ENCODE measurements at regions not wholly inside any gene's neighbourhood (a gene's known extent, or its start where the extent isn't known, plus 50 kb on each side); places are given as distances from the start of the nearest gene placed in this dataset.
"Not testable (repeated sequence)": the region's sequence is repeated elsewhere in the genome, so short reads cannot be mapped to it uniquely, and the experiment has no call there.

DNA sequence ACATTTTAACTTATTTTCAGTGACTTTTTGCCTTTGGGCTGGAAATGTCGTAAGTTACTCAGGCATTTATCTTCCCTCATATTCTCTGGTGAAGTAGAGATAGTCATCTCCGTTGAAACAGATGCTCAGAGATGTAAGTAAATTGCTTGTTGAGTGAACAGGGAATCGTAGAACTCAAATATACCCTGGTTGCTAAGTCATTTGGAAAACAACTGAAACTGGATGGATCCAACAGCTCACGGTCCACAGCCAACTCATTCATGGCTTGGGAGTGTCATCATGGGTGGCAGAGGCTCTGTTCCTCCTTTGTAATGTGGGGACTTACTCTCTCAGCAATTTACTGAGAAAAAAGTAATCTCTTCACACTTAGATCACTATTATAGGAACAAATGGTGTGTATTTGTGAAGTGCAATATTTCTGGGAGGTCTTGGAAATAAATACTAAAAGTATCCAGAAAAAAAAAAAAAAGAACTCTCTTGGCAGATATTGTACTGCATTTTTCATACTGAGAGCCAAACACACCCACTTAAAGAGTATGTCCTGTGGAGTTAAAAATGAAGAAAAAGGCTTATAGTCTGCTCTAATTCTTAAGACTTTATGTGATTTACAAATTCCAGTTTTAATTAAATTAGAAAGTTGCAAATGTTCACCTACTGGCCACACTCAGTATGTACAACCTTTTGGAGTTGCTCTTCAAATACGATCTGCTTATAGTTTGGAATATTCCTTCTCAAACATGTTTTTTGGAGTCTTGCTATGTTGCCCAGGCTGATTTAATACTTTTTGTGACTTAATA is 107.4 kb downstream of the LEPR start:
- DNase-seq (ENCODE audit: low read depth): no peak

DNA sequence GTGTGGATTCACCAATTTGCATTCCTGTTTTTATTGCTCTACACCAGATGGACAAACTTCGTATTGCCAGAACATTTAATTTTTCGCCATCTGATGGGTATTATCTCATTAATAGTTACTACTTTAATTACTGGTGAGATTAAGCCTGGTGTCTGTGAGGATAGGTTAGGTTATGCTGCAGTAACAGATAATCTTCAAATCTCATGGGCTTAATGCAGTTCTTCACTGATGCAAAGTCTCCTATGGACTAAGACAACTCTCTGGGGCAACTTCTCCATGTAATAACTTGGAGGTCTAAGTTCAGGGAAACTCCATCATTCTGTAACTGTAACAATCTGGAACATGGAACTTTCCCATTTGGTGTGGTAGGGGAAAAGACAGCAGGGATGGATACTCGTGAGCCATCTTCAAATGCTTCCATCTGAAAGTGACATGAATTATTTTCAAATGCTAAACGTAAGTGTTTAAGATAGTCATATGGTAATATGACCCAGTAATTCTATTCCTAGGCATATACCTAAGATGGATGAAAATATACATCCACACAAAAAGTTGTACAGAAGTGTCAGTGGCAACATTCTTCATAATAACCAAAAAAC is 111.6 kb downstream of the LEPR start:
- DNase-seq (ENCODE audit: low read depth): no peak

DNA sequence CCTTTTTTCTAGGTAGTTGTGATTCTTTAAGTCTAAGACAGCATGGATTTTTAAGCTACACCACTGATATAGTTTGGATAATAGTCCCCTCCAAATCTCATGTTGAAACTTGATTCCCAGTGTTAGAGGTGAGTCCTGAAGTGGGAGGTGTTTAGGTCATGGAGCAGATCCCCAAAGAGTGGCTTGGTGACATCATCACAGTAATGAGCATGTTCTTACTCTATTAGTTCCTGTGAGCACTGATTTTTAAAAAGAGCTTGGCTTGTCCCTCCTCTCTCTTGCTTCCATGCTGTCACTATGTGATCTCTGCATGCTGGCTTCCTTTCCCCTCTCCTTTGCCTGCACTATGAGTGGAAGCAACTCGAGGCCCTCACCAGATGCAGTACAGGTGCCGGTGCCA is 115.5 kb downstream of the LEPR start:
- no peak for DNase-seq (ENCODE audit: low read depth)

DNA sequence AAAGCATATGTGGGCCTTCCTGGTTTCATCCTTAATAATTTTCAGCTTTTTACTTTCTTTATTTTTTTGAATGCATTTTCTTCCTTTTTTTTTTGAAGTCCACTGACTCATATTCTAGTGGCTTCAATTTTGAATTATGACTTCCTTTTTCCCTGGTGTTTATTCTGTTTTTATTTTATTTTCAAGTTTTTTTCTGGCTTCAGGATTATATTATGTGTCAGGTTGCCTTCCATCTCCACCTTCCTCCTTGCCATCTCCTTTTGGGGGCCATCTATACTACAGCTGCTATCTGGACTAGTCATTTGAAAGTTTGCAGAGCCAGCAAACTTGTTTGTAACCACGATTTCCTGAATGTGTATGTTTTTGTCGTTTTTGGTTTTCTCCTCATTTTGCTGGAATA is 117.6 kb downstream of the LEPR start:
- no peak for DNase-seq (ENCODE audit: low read depth)

DNA sequence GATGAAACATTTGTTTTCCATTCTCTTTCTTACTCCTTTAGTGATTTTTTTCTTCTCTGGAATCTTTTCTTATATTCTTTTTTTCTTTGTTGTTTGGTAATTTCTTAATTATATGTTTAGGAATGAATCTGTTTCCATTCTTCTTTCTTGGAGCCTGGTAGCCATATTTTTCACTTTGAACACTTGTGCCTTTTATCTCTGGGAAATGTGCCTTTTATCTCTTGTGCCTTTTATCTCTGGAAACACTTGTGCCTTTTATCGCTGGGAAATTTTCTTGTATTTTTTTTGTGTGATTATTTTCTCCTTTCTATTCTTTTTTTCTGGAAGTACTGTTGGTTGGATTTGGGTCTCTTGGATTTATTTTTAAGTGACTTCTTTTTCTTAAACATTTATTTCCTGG is 118.2 kb downstream of the LEPR start:
- DNase-seq (ENCODE audit: low read depth): no peak

DNA sequence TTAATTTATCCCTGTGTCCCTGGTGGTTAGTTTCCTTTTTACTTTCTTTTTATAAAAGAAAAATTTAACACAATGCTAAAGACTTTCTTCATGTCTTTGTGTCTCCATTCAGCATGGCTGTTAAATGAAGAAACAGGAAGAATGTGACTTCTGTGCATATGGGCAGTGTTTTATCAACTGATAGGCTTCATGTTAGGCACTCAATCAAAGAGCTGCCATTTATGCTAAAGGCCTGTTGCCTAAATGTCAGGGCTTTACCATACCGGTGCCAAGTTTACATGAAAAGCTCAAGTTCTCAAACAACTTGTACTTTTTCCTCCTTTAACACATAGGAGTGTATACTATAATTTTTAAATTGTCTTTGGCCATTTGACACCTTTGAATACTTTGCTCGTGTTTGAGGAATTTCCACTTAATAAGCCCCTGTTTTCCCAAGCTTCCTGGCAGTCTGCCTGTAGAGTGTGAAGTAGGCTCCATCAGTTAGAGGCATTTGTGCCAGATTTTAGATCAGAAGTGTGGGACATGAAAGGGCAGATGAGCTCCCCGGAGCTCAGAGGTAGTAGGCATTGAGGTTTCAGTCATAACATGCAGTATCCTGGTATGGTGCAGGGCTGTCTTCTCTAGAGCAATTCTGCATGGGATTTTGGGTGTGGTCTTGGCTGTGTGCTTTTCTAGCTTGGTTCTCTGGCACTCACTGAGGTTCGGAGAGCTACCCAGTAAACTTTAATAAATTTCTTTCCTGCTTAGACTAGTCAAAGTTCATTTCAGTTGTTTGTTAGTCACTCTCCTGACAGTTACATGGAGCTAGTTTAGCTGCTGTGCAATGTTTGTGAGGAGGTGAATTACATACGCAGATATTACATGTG is 119.0 kb downstream of the LEPR start:
- DNase-seq (ENCODE audit: low read depth): no peak

DNA sequence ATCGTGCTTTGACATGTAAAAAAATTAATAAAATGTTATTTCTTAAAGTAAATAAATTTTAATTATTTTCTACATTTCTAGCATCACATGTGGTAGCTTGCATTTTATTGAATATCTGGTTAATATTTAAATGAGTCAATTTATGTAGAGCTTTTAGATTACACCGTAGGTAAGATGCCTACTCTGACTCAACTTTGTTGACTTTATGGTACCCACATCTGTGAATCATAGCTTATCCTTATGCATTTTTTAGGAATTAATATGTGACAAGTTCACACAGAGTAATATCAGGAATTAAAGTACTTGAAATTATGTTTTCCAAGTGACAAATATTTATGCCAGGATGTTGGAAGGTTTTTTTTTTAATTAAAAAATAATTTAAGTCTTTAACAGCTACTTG is 120.7 kb downstream of the LEPR start:
- DNase-seq (ENCODE audit: low read depth): no peak

DNA sequence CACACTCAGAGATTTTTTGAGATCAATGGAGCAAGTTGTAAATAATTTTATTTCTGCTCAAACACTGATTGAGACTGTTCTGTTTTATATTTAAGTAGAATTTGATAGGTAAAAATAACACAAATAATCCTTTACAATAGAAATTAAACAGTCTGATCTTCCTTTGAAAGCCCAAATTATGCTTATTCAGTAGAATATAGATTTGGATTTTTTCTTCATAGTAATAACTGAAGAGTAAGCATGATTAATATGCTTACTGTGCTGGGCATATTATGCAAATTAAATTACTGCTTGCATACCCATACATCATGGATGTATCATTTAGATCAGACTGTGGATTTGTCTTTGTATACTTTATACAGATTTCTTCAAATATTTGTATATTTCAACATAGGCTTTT is 121.4 kb downstream of the LEPR start:
- no peak for DNase-seq (ENCODE audit: low read depth)

DNA sequence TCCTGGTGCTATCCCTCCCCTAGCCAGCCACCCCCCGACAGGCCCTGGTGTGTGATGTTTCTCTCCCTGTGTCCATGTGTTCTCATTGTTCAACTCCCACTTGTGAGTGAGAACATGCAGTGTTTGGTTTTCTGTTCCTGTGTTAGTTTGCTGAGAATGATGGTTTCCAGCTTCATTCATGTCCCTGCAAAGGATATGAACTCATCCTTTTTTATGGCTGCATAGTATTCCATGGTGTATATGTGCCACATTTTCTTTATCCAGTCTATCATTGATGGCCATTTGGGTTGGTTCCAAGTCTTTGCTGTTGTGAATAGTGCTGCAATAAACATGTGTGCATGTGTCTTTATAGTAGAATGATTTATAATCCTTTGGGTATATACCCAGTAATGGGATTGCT is 122.1 kb downstream of the LEPR start:
- not testable (repeated sequence) for DNase-seq (ENCODE audit: low read depth)

DNA sequence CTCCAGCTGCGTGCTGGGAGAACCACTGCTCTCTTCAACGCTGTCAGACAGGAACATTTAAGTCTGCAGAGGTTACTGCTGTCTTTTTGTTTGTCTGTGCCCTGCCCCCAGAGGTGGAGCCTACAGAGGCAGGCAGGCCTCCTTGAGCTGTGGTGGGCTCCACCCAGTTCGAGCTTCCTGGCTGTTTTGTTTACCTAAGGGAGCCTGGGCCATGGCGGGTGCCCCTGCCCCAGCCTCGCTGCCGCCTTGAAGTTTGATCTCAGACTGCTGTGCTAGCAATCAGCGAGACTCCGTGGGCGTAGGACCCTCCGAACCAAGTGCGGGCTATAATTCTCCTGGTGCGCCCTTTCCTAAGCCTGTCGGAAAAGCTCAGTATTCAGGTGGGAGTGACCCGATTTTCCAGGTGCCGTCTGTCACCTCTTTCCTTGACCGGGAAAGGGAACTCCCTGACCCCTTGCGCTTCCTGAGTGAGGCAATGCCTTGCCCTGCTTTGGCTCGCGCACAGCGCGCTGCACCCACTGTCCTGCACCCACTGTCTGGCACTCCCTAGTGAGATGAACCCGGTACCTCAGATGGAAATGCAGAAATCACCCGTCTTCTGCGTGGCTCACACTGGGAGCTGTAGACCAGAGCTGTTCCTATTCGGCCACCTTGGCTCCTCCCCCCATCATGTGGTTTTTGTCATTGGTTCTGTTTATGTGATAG is 130.0 kb downstream of the LEPR start:
- not testable (repeated sequence) for DNase-seq (ENCODE audit: low read depth)

DNA sequence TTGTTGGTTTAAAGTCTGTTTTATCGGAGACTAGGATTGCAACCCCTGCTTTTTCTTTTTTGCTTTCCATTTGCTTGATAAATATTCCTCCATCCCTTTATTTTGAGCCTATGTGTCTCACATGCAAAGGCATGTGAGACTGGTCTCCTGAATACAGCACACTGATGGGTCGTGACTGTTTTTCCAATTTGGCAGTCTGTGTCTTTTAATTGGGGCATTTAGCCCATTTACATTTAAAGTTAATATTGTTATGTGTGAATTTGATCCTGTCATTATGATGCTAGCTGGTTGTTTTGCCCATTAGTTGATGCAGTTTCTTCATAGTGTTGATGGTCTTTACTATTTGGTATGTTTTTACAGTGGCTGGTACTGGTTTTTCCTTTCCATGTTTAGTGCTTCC is 132.0 kb downstream of the LEPR start:
- DNase-seq (ENCODE audit: low read depth): not testable (repeated sequence)

DNA sequence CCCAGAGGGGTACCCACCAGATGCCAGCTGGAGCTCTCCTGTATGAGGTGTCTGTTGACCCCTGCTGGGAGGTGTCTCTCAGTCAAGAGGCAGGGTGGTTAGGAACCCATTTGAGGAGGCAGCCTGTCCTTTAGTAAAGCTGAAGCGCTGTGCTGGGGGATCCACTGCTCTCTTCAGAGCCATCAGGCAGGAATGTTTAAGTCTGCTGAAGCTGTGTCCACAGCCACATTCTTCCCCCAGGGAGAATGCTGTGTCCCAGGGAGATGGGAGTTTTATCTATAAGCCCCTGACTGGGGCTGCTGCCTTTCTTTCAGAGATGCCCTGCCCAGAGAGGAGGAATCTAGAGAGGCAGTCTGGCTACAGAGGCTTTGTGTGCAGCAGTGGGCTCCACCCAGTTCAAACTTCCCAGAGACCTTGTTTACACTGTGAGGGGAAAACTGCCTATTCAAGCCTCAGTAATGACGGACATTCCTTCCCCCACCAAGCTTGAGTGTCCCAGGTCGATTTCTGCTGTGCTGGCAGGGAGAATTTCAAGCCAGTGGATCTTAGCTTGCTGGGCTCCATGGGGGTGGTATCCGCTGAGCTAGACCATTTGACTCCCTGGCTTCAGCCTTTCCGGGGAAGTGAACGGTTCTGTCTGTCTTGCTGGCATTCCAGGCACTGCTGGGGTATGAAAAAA is 133.8 kb downstream of the LEPR start:
- not testable (repeated sequence) for DNase-seq (ENCODE audit: low read depth)

DNA sequence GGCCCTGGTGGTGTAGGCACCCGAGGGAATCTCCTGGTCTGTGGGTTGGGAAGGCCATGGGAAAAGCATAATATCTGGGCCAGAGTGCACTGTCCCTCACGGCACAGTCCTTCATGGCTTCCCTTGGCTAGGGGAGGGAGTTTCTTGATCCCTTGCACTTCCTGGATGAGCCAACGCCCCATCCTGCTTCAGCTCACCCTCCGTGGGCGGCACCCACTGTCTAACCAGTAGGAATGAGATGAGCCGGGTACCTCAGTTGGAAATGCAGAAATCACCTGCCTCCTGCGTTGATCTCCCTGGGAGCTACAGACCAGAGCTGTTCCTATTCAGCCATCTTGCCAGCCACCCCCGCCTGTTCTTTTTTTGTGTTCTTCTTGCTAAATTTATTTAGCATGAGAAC is 134.4 kb downstream of the LEPR start:
- no peak for DNase-seq (ENCODE audit: low read depth)

DNA sequence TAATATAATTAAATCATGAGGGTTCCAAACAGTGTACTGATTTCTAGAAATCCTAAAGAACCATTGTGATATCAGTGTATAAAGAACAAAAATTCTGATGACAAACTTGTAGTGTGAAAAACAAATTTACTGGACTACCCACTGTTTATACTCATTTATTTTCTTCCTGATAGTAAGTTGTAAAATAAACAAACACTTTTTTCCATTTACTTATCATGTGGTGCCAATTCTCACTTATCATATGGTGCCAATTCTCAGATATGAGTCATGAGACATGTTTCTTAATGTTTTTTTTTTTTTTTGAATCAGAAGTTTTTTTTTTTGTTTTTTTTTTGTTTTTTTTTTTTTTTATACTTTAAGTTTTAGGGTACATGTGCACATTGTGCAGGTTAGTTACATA is 137.7 kb downstream of the LEPR start:
- no peak for DNase-seq (ENCODE audit: low read depth)

DNA sequence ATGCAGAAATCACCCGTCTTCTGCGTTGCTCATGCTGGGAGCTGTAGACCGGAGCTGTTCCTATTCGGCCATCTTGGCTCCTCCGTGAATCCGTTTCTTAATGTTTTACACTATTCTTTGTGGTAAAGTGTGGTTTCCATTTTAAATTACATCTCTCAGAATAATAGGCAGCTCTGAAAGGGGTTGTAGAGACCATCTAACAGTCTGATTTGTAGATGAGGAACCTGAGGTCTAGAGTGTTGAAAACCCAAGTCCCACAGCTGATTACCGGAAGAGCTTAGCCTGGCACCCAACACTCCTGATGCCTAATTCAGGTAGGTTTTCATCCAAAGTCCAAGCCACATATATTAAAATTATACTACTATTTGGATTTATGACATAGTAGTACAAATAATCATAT is 144.0 kb downstream of the LEPR start:
- no peak for DNase-seq (ENCODE audit: low read depth)

DNA sequence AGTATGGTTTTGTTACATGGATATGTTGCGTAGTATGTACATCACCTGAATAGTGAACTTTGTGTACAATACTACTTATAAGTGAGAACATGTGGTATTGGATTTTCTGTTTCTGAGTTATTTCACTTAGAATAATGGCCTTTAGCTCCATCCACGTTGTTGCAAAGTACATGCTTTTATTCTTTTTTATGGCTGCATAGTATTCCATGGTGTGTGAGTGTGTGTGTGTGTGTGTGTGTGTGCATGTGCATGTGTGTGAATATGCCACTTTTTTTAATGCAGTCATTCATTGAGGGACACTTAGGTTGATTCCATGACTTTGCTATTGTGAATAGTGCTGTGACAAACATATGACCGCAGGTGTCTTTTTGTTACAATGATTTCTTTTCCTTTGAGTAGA is 147.8 kb downstream of the LEPR start:
- DNase-seq (ENCODE audit: low read depth): no peak

DNA sequence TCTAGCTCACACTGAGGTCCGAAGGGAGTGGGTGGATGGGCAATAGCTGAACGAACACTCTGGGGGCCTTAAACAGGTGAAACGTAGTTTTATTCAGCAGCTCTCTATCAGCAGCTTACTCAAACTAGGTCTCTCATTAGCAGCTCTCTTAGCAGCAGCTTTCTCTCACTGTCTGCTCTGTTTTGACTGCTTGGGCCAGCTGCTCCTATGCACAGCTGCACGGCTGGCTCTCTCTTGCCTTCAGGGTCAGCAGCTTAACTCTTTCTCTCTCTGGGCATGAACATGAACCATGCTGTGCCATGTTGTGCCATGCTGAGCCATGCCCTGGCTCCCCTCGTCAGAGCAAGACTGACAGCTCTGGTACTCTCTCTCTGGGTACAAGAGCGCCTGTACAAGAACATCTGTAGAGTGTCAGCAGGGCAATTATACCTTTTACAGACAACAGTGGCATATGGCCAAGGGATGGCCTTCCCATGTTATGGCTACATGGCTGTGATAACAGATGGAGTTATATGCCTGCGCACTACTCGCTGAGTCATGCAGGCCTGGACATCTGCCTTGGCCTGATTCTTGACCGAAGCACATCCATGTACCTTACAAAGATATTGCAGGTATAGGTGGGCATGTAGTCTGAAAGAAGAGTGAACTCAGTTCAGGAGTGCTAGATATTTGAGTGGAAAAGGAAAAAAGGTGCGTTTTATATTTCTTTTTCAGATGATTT is 152.4 kb downstream of the LEPR start:
- no peak for DNase-seq (ENCODE audit: low read depth)

DNA sequence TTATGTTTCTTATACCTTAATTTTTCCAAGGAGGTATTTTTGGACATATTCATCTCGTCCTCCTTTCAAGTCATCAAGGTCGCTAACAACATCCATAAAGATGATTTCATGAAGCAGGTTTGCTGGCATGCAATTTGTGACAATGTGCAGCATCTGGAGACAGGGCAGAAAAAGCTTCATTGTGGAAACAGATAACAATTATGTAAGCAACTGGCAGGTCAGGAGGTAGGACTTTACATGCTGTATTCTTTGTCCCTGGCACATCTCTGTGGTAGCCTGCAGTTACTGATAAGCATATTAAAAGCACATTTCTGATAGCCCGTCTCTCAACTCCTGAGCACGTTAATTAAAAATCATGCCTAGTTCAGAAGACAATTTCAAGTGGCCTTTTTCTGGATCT is 156.8 kb downstream of the LEPR start:
- no peak for DNase-seq (ENCODE audit: low read depth)

DNA sequence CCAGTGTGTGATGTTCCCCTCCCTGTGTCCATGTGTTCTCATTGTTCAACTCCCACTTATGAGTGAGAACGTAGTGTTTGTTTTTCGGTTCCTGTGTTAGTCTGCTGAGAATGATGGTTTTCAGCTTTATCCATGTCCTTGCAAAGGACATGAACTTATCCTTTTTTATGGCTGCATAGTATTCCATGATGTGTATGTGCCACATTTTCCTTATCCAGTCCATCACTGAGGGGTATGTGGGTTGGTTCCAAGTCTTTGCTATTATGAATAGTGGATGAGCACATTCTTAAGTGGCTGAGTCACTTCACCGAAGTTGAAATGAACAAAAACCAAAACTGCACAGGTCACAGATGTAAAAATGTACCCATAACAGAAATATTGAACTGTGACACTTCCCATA is 157.5 kb downstream of the LEPR start:
- not testable (repeated sequence) for DNase-seq (ENCODE audit: low read depth)

DNA sequence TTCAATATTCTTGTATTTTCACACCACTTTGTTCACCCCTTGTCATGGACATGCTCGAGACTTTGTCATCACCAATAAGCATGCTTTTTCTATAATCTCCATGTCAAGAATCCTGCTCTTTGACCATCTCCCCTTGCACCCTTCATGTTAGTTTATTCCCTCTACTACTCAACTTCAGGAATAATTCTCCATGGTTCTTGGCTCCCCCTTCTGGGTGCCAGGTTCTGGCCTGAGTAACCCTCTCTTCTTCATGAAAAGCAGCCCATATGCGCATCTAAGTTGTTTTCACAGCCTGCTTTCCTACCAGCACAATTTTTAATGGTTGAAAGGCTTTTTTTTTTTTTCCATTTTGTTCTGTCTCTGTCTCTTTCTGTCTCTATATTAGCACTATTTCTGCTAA is 160.7 kb downstream of the LEPR start:
- no peak for DNase-seq (ENCODE audit: low read depth)

DNA sequence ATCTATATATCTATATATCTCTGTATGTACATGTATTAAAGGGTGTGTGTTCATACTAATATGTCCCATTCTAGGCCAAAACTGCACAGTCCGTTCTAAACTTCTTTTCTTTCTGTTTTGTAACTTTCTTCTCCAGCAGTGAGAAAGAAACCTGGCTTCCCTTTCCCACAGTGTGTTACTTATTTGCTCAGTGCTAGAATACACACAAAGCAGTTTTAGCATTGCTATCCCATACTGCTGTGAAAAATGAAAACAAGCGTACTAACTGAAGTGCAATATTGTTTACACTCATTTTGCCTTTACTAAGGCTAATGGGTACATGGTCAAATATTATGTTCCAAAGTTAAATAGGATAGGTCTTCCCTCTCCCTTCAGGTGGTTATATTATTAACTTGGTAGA is 163.9 kb downstream of the LEPR start:
- no peak for DNase-seq (ENCODE audit: low read depth)
